ENCODE measurements at regions not wholly inside any gene's neighbourhood (a gene's known extent, or its start where the extent isn't known, plus 50 kb on each side); places are given as distances from the start of the nearest gene placed in this dataset.

DNA sequence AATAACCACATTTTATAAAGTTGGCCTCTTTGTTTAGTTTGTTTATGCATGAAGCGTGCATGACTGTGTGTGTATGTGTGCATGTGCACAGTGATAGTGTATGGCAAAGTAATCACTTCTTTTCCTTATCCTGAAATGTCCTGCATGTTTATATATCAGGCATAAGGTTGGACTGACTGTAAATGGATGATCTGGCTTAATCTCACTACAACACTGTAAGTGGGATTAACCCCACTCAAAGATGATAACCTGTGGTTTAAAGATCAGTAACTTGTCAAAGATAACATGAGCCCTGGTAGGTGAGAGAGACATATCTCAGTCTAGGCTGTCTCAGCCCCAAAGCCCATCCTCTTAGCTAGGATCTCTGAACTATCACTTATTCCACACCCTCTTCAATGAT lies 376.6 kb upstream of the TSHZ2 start:
- Histone ChIP-seq H3K36me3 (no peaks in the 10 kb centered on the region), H3K27me3 (no peaks in the 10 kb centered on the region), H3K4me3 (ENCODE audit: low read depth in 1 of 2, low read length in 1 of 2) (no peak overlapping the region), H3K4me1 (ENCODE audit: control insufficient read depth in 1 of 2, insufficient read depth in 1 of 2, low read depth in 1 of 2, low read length in 1 of 2) (no peaks in the 10 kb centered on the region), H3K27ac (no peak overlapping the region), H3K9me3 (no peaks in the 10 kb centered on the region)
- TF ChIP-seq, protein P1, sequence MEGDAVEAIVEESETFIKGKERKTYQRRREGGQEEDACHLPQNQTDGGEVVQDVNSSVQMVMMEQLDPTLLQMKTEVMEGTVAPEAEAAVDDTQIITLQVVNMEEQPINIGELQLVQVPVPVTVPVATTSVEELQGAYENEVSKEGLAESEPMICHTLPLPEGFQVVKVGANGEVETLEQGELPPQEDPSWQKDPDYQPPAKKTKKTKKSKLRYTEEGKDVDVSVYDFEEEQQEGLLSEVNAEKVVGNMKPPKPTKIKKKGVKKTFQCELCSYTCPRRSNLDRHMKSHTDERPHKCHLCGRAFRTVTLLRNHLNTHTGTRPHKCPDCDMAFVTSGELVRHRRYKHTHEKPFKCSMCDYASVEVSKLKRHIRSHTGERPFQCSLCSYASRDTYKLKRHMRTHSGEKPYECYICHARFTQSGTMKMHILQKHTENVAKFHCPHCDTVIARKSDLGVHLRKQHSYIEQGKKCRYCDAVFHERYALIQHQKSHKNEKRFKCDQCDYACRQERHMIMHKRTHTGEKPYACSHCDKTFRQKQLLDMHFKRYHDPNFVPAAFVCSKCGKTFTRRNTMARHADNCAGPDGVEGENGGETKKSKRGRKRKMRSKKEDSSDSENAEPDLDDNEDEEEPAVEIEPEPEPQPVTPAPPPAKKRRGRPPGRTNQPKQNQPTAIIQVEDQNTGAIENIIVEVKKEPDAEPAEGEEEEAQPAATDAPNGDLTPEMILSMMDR (IDR thresholded peaks at IDR 0.05), result no peak

DNA sequence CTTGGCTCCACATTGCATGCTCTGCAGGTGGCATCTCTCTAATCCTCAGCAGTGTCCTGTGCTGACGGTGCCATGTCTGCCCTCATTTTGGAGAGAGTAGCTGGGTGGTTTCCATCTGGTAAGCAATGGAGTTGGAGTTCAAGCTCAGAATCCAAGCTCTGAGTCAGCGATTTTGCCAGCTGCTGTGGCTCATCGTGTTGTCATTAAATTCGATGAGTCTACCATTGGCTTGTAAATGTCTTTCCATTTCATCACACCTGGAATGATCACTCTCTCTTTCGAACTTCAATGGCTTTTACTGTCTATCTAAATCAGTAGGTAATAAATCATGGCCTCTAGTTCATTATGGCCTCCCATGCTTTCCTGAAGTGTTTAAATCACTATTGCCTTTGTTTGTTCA lies 378.5 kb upstream of the TSHZ2 start:
- TF ChIP-seq, protein P1 (IDR thresholded peaks at IDR 0.05), result no peak
- no peaks in the 10 kb centered on the region for H3K27me3 ChIP-seq
- no peaks in the 10 kb centered on the region for H3K4me1 ChIP-seq (ENCODE audit: control insufficient read depth in 1 of 2, insufficient read depth in 1 of 2, low read depth in 1 of 2, low read length in 1 of 2)
- no peak overlapping the region for H3K27ac ChIP-seq
- no peaks in the 10 kb centered on the region for H3K9me3 ChIP-seq
- H3K4me3 ChIP-seq (ENCODE audit: low read depth in 1 of 2, low read length in 1 of 2), result no peak overlapping the region
- H3K36me3 ChIP-seq, result no peaks in the 10 kb centered on the region

DNA sequence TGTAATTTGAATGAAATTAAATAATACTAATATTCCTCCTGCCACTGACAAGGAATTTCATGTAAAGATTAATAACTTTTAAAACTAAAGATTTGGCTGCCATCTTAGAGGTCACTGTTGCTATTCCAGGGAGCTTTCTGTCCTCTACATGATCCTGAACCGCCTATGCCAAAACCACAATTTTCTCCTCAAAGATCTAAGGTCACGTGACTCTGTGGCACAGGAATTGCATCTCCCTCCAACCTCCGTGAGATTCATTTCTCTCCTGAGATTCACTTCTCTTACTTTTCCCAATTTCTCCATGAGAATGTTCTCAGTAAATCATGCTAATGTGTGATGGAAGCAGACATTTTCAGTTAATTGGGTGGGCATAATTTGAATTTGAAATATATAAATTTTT lies 379.6 kb upstream of the TSHZ2 start:
- H3K27ac ChIP-seq, result no peak overlapping the region

DNA sequence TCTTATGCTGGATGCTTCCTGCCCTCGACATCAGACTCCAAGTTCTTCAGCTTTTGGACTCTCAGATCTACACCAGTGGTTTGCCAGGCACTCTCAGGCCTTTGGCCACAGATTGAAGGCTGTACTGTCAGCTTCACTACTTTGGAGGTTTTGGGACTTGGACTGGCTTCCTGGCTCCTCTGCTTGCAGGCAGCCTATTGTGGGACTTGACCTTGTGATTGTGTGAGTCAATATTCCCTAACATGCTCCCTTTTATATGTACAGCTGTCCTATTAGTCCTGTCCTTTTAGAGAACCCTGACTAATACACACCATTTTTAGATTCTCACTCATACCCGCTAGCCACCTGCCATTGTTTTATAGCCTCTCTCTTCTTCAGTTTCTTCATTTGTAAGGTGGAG lies 382.1 kb upstream of the TSHZ2 start:
- H3K9me3 ChIP-seq, result no peaks in the 10 kb centered on the region
- no peak overlapping the region for H3K4me3 ChIP-seq (ENCODE audit: low read depth in 1 of 2, low read length in 1 of 2)
- H3K4me1 ChIP-seq (ENCODE audit: control insufficient read depth in 1 of 2, insufficient read depth in 1 of 2, low read depth in 1 of 2, low read length in 1 of 2), result no peaks in the 10 kb centered on the region
- no peaks in the 10 kb centered on the region for H3K27me3 ChIP-seq
- H3K27ac ChIP-seq, result no peak overlapping the region
- H3K36me3 ChIP-seq, result no peaks in the 10 kb centered on the region
- TF ChIP-seq, protein P1 (IDR thresholded peaks at IDR 0.05), result no peak

More for the DNA sequence above, 379.6 kb upstream of the TSHZ2 start:
- H3K9me3 ChIP-seq, result no peaks in the 10 kb centered on the region
- TF ChIP-seq, protein P1 (IDR thresholded peaks at IDR 0.05), result no peak
- H3K4me1 ChIP-seq (ENCODE audit: control insufficient read depth in 1 of 2, insufficient read depth in 1 of 2, low read depth in 1 of 2, low read length in 1 of 2), result no peaks in the 10 kb centered on the region
- no peaks in the 10 kb centered on the region for H3K27me3 ChIP-seq
- no peaks in the 10 kb centered on the region for H3K36me3 ChIP-seq
- no peak overlapping the region for H3K4me3 ChIP-seq (ENCODE audit: low read depth in 1 of 2, low read length in 1 of 2)

DNA sequence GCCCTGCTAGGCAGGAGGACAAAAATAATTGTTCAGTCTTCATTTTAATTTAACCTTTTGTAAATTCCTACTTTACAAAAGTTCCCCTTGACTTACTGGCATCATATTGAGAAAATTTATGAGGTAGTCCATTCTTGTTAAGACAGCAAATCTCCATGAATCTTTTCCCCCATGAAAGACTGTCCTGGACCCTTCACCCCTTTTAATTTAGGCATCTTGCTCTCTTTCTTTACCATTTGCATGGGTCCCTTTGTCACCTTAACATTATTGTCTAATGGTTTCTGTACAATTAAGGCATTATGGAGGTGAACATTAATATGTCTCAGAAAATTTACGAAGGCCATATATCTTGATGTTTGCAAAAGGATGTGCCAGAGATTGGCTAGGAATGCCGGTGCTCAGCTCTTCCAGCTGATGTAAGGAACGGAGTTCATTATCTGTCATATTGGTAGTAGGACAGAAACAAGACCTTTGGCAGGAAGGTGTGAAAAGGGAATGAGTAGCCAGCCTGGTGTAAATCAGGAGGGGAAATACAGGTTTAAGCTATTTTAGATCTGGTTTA lies 382.8 kb upstream of the TSHZ2 start:
- H3K4me3 ChIP-seq (ENCODE audit: low read depth in 1 of 2, low read length in 1 of 2), result no peak overlapping the region
- H3K9me3 ChIP-seq, result no peaks in the 10 kb centered on the region
- no peaks in the 10 kb centered on the region for H3K4me1 ChIP-seq (ENCODE audit: control insufficient read depth in 1 of 2, insufficient read depth in 1 of 2, low read depth in 1 of 2, low read length in 1 of 2)
- no peaks in the 10 kb centered on the region for H3K27me3 ChIP-seq
- H3K36me3 ChIP-seq, result no peaks in the 10 kb centered on the region
- H3K27ac ChIP-seq, result no peak overlapping the region
- TF ChIP-seq, protein P1 (IDR thresholded peaks at IDR 0.05), result no peak

DNA sequence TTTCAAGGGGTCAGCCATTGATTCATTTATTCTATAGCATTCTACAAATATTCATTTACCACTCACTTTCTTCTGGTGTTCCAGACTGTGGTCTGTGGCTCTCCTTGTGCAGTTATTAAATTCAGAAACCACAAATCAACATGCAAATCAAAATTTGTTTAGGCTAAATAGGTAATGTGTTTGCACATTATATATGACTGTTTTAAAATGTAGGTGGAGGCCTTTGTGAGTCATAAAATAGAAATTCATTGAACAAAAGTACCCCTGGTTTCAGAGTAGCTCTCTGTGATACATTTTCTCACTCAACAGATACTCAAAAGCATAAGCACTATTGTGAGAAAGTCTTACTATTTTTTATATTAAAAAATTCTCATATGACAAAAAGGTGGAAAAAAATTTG lies 385.5 kb upstream of the TSHZ2 start:
- TF ChIP-seq, protein P1 (IDR thresholded peaks at IDR 0.05), result no peak

More for the DNA sequence above, 385.5 kb upstream of the TSHZ2 start:
- Histone ChIP-seq H3K27ac (no peak overlapping the region), H3K4me3 (ENCODE audit: low read depth in 1 of 2, low read length in 1 of 2) (no peak overlapping the region), H3K36me3 (no peaks in the 10 kb centered on the region), H3K9me3 (no peaks in the 10 kb centered on the region), H3K27me3 (no peaks in the 10 kb centered on the region), H3K4me1 (ENCODE audit: control insufficient read depth in 1 of 2, insufficient read depth in 1 of 2, low read depth in 1 of 2, low read length in 1 of 2) (no peaks in the 10 kb centered on the region)
